GM12892 (cell line): ENCODE measurements at regions not wholly inside any gene's neighbourhood (a gene's known extent, or its start where the extent isn't known, plus 50 kb on each side); places are given as distances from the start of the nearest gene placed in this dataset.

Source experiments
- POLR2A ChIP-seq: IDR thresholded peaks from 2 replicates; pipeline ENCODE4 v1.6.1; 2011; ENCODE audit warnings: low read depth, low read length, control low read depth
- POLR2AphosphoS5 ChIP-seq: IDR thresholded peaks from 2 replicates; pipeline ENCODE4 v1.6.1; 2011; ENCODE audit warnings: low read depth, low read length, control low read depth
- TAF1 ChIP-seq: IDR thresholded peaks from 2 replicates; pipeline ENCODE4 v1.6.1; 2011; ENCODE audit warnings: low read depth, mild to moderate bottlenecking, control low read depth, low read length, borderline replicate concordance

DNA sequence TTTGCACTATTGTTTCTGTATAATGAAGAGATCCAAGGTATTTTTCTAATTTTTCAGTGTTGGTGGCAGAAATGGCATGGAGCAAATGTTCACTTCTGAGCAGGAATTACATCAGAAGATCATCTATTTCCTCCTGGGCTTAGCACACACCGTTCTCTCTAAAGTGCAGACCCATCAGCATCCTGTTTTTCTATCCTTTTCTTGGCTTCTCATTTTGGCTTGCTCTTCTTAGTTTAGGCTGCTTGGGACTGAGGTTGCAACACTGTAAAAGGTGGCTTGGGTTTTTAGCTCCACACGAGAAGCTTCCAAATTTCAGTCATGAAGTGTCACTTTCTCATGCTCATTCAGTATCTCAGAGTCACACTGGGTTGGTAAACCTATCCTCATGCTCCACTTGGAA, 79.9 kb upstream of the SMIM30 start:
- no peak for TF ChIP-seq TAF1
- no peak for TF ChIP-seq POLR2AphosphoS5
- TF ChIP-seq POLR2A: no peak
